HL-60 (cell line): ENCODE measurements at regions not wholly inside any gene's neighbourhood (a gene's known extent, or its start where the extent isn't known, plus 50 kb on each side); places are given as distances from the start of the nearest gene placed in this dataset.

Experiments
- DNase-seq, 2 experiments: peaks; one replicate each; pipeline ENCODE4 v3.0.0-alpha.2; 2010 to 2020; ENCODE audit warnings: low read depth in 1 of 2, low spot score in 1 of 2
- H3K27ac ChIP-seq: fragments of 250-450 bp; sonication (Bioruptor Pico); replicated peaks from 2 replicates; pipeline ENCODE4 v1.5.1; 2020; ENCODE audit warnings: mild to moderate bottlenecking, moderate library complexity
- H3K27me3 ChIP-seq: fragments of 250-450 bp; sonication (Bioruptor Pico); 2 replicates; pipeline ENCODE4 v1.5.1; 2021; ENCODE audit warnings: mild to moderate bottlenecking, moderate library complexity; ENCODE audit not compliant: insufficient read depth, poor library complexity, severe bottlenecking
- H3K4me3 ChIP-seq: replicated peaks from 2 replicates; pipeline ENCODE4 v1.5.1; 2011; ENCODE audit warnings: mild to moderate bottlenecking, control low read depth, low read length; ENCODE audit not compliant: insufficient read depth
- CTCF ChIP-seq: IDR thresholded peaks from one replicate; pipeline ENCODE4 v1.5.1; 2011; ENCODE audit warnings: low read length, control low read depth, inconsistent platforms; ENCODE audit not compliant: insufficient read depth
- GABPA ChIP-seq: IDR thresholded peaks from 2 replicates; pipeline ENCODE4 v1.6.1; 2012; ENCODE audit warnings: low read depth
- POLR2AphosphoS5 ChIP-seq: IDR thresholded peaks from 2 replicates; pipeline ENCODE4 v1.6.1; 2012; ENCODE audit warnings: low read depth
- SPI1 ChIP-seq: IDR thresholded peaks from 2 replicates; pipeline ENCODE4 v1.6.1; 2012; ENCODE audit warnings: low read depth, mild to moderate bottlenecking, borderline replicate concordance
- TF ChIP-seq, protein P1 (sequence below): IDR thresholded peaks from 2 replicates; pipeline ENCODE4 v1.6.1; 2012; ENCODE audit warnings: low read depth; ENCODE audit not compliant: insufficient replicate concordance

- Histone ChIP-seq H3K27me3 (no peaks in the 10 kb centered on the region), H3K4me3 (no peak overlapping the region), H3K27ac (no peak overlapping the region)
- TF ChIP-seq, protein P1, sequence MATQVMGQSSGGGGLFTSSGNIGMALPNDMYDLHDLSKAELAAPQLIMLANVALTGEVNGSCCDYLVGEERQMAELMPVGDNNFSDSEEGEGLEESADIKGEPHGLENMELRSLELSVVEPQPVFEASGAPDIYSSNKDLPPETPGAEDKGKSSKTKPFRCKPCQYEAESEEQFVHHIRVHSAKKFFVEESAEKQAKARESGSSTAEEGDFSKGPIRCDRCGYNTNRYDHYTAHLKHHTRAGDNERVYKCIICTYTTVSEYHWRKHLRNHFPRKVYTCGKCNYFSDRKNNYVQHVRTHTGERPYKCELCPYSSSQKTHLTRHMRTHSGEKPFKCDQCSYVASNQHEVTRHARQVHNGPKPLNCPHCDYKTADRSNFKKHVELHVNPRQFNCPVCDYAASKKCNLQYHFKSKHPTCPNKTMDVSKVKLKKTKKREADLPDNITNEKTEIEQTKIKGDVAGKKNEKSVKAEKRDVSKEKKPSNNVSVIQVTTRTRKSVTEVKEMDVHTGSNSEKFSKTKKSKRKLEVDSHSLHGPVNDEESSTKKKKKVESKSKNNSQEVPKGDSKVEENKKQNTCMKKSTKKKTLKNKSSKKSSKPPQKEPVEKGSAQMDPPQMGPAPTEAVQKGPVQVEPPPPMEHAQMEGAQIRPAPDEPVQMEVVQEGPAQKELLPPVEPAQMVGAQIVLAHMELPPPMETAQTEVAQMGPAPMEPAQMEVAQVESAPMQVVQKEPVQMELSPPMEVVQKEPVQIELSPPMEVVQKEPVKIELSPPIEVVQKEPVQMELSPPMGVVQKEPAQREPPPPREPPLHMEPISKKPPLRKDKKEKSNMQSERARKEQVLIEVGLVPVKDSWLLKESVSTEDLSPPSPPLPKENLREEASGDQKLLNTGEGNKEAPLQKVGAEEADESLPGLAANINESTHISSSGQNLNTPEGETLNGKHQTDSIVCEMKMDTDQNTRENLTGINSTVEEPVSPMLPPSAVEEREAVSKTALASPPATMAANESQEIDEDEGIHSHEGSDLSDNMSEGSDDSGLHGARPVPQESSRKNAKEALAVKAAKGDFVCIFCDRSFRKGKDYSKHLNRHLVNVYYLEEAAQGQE, result no peak
- TF ChIP-seq CTCF, result no peak
- TF ChIP-seq POLR2AphosphoS5, result no peak
- no peak for TF ChIP-seq SPI1
- TF ChIP-seq GABPA, result no peak
- no peak for DNase-seq
Observed at GRCh38 chr1:29521811-29522580, 285.7 kb downstream of the PTPRU start.

DNA sequence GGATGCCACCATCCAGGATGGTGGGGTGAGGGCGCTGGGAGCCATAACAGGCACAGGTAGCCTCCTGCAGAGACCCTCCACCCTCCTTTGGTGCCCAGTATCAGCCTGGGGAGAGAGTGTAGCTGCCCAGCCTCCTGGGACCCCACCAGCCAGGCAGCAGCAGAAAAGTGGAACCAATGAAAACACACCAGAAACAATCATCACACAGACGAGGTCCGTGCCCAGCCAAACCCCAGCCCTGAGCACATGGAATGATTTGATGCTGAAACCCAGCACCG, 285.1 kb downstream of the PTPRU start:
- Histone ChIP-seq H3K27me3 (no peaks in the 10 kb centered on the region), H3K4me3 (no peak overlapping the region), H3K27ac (no peak overlapping the region)
- no peak for DNase-seq
- TF ChIP-seq, protein P1, result no peak
- TF ChIP-seq GABPA (no peak), POLR2AphosphoS5 (no peak)

DNA sequence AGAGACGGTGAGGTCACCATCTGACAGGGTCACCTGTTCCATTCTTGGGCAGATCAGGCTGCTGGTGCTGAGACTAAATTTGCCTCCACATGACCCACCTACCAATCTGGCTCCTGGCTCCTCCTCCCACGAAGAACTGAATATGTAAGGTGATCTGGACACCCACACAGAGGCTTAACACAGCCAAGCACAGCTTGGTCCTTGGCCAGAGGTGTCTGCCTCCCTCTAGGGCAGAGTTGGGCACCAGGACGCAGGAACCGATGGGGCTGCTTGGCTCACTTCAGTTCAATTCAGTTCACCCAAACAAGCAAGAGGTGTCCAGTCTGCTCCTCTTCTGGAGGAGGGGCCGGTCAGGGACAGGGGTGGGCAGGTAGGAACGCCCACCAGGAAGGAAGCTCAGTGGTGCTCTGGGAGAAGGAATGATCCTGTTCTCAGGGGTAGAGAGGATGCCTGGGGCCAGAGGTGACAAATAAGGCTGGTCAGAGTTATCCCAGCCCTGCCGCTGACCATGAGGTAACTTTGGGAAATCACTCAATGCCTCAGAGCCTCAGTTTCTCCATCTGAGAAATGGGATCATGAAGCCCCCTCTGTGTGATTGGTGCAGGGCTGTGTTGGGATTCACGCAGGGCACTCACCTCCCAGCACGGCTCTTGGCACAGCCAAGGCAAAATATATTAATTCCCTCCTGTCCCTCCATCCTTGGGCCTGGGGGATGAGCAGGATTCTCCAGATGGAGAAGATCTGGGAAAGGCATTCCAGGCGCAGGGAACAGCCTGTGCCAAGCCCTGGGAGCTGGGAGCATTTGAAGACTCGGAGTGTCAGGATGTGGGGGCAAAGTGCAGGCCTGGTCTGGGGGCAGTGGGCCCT, 284.5 kb downstream of the PTPRU start:
- H3K27ac ChIP-seq, result no peak overlapping the region
- no peaks in the 10 kb centered on the region for H3K27me3 ChIP-seq
- no peak for DNase-seq
- no peak overlapping the region for H3K4me3 ChIP-seq
- TF ChIP-seq GABPA (no peak), SPI1 (no peak), CTCF (no peak), POLR2AphosphoS5 (no peak)
- TF ChIP-seq, protein P1, result no peak
